ENCODE measurements at regions not wholly inside any gene's neighbourhood (a gene's known extent, or its start where the extent isn't known, plus 50 kb on each side); places are given as distances from the start of the nearest gene placed in this dataset.

DNA sequence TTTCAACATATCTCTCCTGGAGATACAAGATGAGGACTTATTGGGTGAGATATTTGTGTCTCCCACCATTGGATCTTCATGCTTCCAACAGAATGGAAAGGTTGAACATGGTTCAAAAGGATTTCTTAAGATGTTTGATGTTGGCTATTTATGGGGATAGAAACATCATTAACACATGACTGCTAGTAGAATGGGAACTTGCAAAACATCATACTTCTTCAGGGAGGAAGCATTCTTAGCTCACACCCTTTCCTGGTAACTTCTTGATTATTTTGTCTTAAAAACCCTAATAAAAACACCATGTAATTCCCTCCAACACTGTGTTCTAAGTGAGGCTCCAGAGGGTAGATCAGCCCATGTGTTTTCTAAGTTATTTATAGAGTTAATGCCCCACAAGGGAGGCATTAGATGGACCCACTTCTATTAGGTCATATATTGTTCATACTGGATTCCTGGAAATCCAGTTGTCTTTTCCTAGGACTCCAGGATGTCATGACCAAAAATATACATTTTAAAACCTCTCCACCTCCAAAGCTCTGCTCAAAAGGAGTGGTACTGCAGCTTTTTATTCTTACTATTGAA is 95.8 kb downstream of the FOXD1 start:
- ChIA-PET CTCF (ENCODE audit: unreplicated experiment) (no interaction called here), POLR2A (interaction anchor here (0.9 kb wide), 1 partner anchor 12 kb away, joined by 3 read pairs; no protein-coding TSS in a partner anchor)
- H2AFZ ChIP-seq (ENCODE audit: low read length), result no peak overlapping the region
- no TSS peak for BruUV-seq (replicated peaks)
- no peaks in the 10 kb centered on the region for H3K9me2 ChIP-seq (ENCODE audit: insufficient read depth, low read length)
- no peaks in the 10 kb centered on the region for H3K36me3 ChIP-seq (ENCODE audit: insufficient read depth, low read length)
- H4K20me1 ChIP-seq (ENCODE audit: insufficient read depth, low read length), result no peaks in the 10 kb centered on the region
- TF ChIP-seq, protein P1, sequence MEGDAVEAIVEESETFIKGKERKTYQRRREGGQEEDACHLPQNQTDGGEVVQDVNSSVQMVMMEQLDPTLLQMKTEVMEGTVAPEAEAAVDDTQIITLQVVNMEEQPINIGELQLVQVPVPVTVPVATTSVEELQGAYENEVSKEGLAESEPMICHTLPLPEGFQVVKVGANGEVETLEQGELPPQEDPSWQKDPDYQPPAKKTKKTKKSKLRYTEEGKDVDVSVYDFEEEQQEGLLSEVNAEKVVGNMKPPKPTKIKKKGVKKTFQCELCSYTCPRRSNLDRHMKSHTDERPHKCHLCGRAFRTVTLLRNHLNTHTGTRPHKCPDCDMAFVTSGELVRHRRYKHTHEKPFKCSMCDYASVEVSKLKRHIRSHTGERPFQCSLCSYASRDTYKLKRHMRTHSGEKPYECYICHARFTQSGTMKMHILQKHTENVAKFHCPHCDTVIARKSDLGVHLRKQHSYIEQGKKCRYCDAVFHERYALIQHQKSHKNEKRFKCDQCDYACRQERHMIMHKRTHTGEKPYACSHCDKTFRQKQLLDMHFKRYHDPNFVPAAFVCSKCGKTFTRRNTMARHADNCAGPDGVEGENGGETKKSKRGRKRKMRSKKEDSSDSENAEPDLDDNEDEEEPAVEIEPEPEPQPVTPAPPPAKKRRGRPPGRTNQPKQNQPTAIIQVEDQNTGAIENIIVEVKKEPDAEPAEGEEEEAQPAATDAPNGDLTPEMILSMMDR (conservative IDR thresholded peaks at IDR 0.05; ENCODE audit: low read length), result no peak
- no peak for TF ChIP-seq EZH2phosphoT487 (IDR thresholded peaks at IDR 0.05; ENCODE audit: borderline replicate concordance, low read depth, low read length)
- intact Hi-C loops (cut with micrococcal nuclease; ENCODE audit: unreplicated experiment), result no loop called here
- H3K4me1 ChIP-seq (ENCODE audit: insufficient read depth, low read length, poor library complexity, severe bottlenecking), result no peaks in the 10 kb centered on the region
- DNase-seq (ENCODE audit: low spot score), result no peak
- no peak overlapping the region for H3K4me2 ChIP-seq (ENCODE audit: low read length)
- no peak overlapping the region for H3K27ac ChIP-seq (ENCODE audit: low read depth, low read length, poor library complexity, severe bottlenecking)
- no peak overlapping the region for H3K4me3 ChIP-seq (ENCODE audit: low read depth, low read length, poor library complexity, severe bottlenecking)
- no peaks in the 10 kb centered on the region for H3K79me2 ChIP-seq (ENCODE audit: insufficient read depth, low read depth, low read length)
- H3K9me3 ChIP-seq (ENCODE audit: low read length), result 0 out of 2 replicates have a peak, but pooled peaks cover 4% of the 10 kb centered on the region

DNA sequence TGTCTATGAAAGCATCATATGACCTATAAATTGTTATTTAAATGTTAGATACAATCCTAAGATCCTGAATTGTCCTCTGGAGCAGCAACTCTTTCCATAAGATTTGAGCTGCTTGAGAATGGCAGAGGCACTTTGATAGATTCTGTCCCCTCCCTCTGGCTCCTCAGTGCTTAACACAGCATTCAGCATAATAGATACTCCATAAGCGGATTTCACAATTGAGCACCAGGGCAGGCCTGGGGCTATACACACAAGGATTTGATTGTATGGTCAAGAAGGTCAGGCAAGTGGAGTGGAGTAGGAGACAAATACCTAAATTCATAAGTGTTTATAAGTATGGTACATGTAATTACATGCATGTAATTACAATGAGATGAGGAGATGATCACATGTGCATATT is 96.3 kb downstream of the FOXD1 start:
- H2AFZ ChIP-seq (ENCODE audit: low read length), result no peak overlapping the region
- H3K4me1 ChIP-seq (ENCODE audit: insufficient read depth, low read length, poor library complexity, severe bottlenecking), result no peaks in the 10 kb centered on the region
- H3K9me3 ChIP-seq (ENCODE audit: low read length), result 0 out of 2 replicates have a peak, but pooled peaks cover 4% of the 10 kb centered on the region
- no peaks in the 10 kb centered on the region for H3K79me2 ChIP-seq (ENCODE audit: insufficient read depth, low read depth, low read length)
- no peak overlapping the region for H3K27ac ChIP-seq (ENCODE audit: low read depth, low read length, poor library complexity, severe bottlenecking)
- ChIA-PET CTCF (ENCODE audit: unreplicated experiment) (no interaction called here), POLR2A (no interaction called here)
- intact Hi-C loops (cut with micrococcal nuclease; ENCODE audit: unreplicated experiment), result no loop called here
- no peaks in the 10 kb centered on the region for H3K36me3 ChIP-seq (ENCODE audit: insufficient read depth, low read length)
- no peak for DNase-seq (ENCODE audit: low spot score)
- H3K4me3 ChIP-seq (ENCODE audit: low read depth, low read length, poor library complexity, severe bottlenecking), result no peak overlapping the region
- BruUV-seq (replicated peaks), result no TSS peak
- TF ChIP-seq, protein P1 (conservative IDR thresholded peaks at IDR 0.05; ENCODE audit: low read length), result no peak
- no peak for TF ChIP-seq EZH2phosphoT487 (IDR thresholded peaks at IDR 0.05; ENCODE audit: borderline replicate concordance, low read depth, low read length)
- no peaks in the 10 kb centered on the region for H3K9me2 ChIP-seq (ENCODE audit: insufficient read depth, low read length)
- H4K20me1 ChIP-seq (ENCODE audit: insufficient read depth, low read length), result no peaks in the 10 kb centered on the region
- H3K4me2 ChIP-seq (ENCODE audit: low read length), result no peak overlapping the region

DNA sequence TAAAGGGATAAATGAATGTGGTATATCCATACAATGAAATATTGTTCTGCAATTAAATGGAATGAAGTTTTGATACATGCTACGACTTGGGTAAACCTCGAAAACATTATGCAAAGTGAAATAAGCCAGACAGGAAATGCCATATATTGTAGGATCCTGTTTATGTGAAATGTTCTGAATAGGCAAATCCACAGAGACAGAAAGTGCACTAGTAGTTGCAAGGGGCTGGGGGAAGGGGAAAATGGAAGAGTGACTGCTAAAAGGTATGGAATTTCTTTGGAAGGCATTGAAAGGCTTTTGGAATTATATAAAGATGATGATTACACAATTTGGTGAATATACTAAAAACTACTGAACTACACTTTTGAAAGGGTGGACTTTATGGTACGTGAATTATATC is 97.0 kb downstream of the FOXD1 start:
- POLR2A ChIA-PET, result no interaction called here
- DNase-seq (ENCODE audit: low spot score), result no peak

More for the DNA sequence above, 97.0 kb downstream of the FOXD1 start:
- H3K4me2 ChIP-seq (ENCODE audit: low read length), result no peak overlapping the region
- no peaks in the 10 kb centered on the region for H3K9me2 ChIP-seq (ENCODE audit: insufficient read depth, low read length)
- H3K4me1 ChIP-seq (ENCODE audit: insufficient read depth, low read length, poor library complexity, severe bottlenecking), result no peaks in the 10 kb centered on the region
- 0 out of 2 replicates have a peak, but pooled peaks cover 4% of the 10 kb centered on the region for H3K9me3 ChIP-seq (ENCODE audit: low read length)
- no TSS peak for BruUV-seq (replicated peaks)
- CTCF ChIA-PET (ENCODE audit: unreplicated experiment), result no interaction called here
- H3K27ac ChIP-seq (ENCODE audit: low read depth, low read length, poor library complexity, severe bottlenecking), result no peak overlapping the region
- TF ChIP-seq, protein P1 (conservative IDR thresholded peaks at IDR 0.05; ENCODE audit: low read length), result no peak
- H2AFZ ChIP-seq (ENCODE audit: low read length), result no peak overlapping the region
- no peaks in the 10 kb centered on the region for H3K79me2 ChIP-seq (ENCODE audit: insufficient read depth, low read depth, low read length)
- no peak overlapping the region for H3K4me3 ChIP-seq (ENCODE audit: low read depth, low read length, poor library complexity, severe bottlenecking)
- H3K36me3 ChIP-seq (ENCODE audit: insufficient read depth, low read length), result no peaks in the 10 kb centered on the region
- no peaks in the 10 kb centered on the region for H4K20me1 ChIP-seq (ENCODE audit: insufficient read depth, low read length)
- intact Hi-C loops (cut with micrococcal nuclease; ENCODE audit: unreplicated experiment), result no loop called here
